GM12801 (cell line): ENCODE measurements at regions not wholly inside any gene's neighbourhood (a gene's known extent, or its start where the extent isn't known, plus 50 kb on each side); places are given as distances from the start of the nearest gene placed in this dataset.

ENCODE experiments used
- CTCF ChIP-seq: IDR thresholded peaks from one replicate; pipeline ENCODE4 v1.5.1; 2011; ENCODE audit warnings: control low read depth; ENCODE audit not compliant: insufficient read length; ENCODE audit errors: extremely low read depth

GRCh38 chr7:131720703-131721102 lies 164.3 kb upstream of the PODXL start:
- TF ChIP-seq CTCF: no peak

GRCh38 chr7:131717181-131717580 lies 160.8 kb upstream of the PODXL start:
- no peak for TF ChIP-seq CTCF

- no peak for TF ChIP-seq CTCF
These were observed 142.9 kb upstream of the PODXL start for GRCh38 chr7:131699323-131699722.

- TF ChIP-seq CTCF: no peak
These were observed 135.9 kb upstream of the PODXL start for GRCh38 chr7:131692131-131692960.

GRCh38 chr7:131691454-131692130 lies 135.2 kb upstream of the PODXL start:
- TF ChIP-seq CTCF: no peak

- TF ChIP-seq CTCF: no peak
These were observed 134.0 kb upstream of the PODXL start for GRCh38 chr7:131690441-131690840.

GRCh38 chr7:131689662-131690234 lies 133.3 kb upstream of the PODXL start:
- no peak for TF ChIP-seq CTCF
